PC-3 (cell line): ENCODE measurements at regions not wholly inside any gene's neighbourhood (a gene's known extent, or its start where the extent isn't known, plus 50 kb on each side); places are given as distances from the start of the nearest gene placed in this dataset.

Experiments
- ATAC-seq: fragments of 200-7000 bp; cut with Tn5 transposase; 2 replicates; pipeline ENCODE4 v1.9.1; 2020; ENCODE audit warnings: mild to moderate bottlenecking, moderate library complexity
- BruUV-seq: library from RNA; stranded (reverse); fragments of 400-500 nt; replicated peaks from 2 replicates; lab custom pipeline; 2021; lab: Mats Ljungman, UMichigan
- CTCF ChIA-PET: fragments of 300-600 bp; sonication (Branson Sonifier 250); formaldehyde crosslinking; loops from one replicate; lab custom pipeline; 2022; ENCODE audit warnings: antibody characterized with exemption; lab: Charles Lee
- POLR2A ChIA-PET: fragments of 300-600 bp; sonication (Branson Sonifier 250); formaldehyde crosslinking; loops from one replicate; lab custom pipeline; 2022; ENCODE audit warnings: antibody characterized with exemption; ENCODE audit not compliant: unreplicated experiment; lab: Charles Lee
- DNase-seq: peaks from one replicate; pipeline ENCODE4 v3.0.0-alpha.2; 2015
- H2AFZ ChIP-seq: fragments of 300-600 bp; sonication (generic); 2 replicates; pipeline ENCODE4 v1.6.0; 2016; ENCODE audit warnings: antibody characterized with exemption, low read length
- H3F3A ChIP-seq: fragments of 300-600 bp; sonication (generic); one replicate; pipeline ENCODE4 v1.6.0; 2017; ENCODE audit warnings: antibody characterized with exemption, low read length, control low read depth, mild to moderate bottlenecking; ENCODE audit not compliant: unreplicated experiment
- H3K27ac ChIP-seq: fragments of 300-600 bp; sonication (generic); 2 replicates; pipeline ENCODE4 v1.5.1; 2016; ENCODE audit warnings: mild to moderate bottlenecking, low read length
- H3K27me3 ChIP-seq: fragments of 300-600 bp; sonication (generic); 2 replicates; pipeline ENCODE4 v1.6.1; 2016; ENCODE audit warnings: low read length, mixed read lengths
- H3K36me3 ChIP-seq: fragments of 300-600 bp; sonication (generic); 2 replicates; pipeline ENCODE4 v1.6.1; 2016; ENCODE audit warnings: low read depth, mixed run types, low read length, mixed read lengths
- H3K4me1 ChIP-seq: fragments of 300-600 bp; sonication (generic); 2 replicates; pipeline ENCODE4 v1.5.1; 2016; ENCODE audit warnings: low read length; ENCODE audit not compliant: insufficient read depth
- H3K4me2 ChIP-seq: fragments of 300-600 bp; sonication (generic); 2 replicates; pipeline ENCODE4 v1.6.0; 2016; ENCODE audit warnings: low read length
- H3K4me3 ChIP-seq: fragments of 300-600 bp; sonication (generic); 2 replicates; pipeline ENCODE4 v1.5.1; 2016; ENCODE audit warnings: mild to moderate bottlenecking, low read length, mixed read lengths
- H3K79me2 ChIP-seq: fragments of 300-600 bp; sonication (generic); 2 replicates; pipeline ENCODE4 v1.6.1; 2017; ENCODE audit warnings: low read length, mixed read lengths
- H3K9ac ChIP-seq: fragments of 300-600 bp; sonication (generic); 2 replicates; pipeline ENCODE4 v1.6.0; 2016; ENCODE audit warnings: mild to moderate bottlenecking, low read length
- H3K9me2 ChIP-seq: fragments of 300-600 bp; sonication (generic); replicated peaks from 2 replicates; pipeline ENCODE4 v1.6.1; 2016; ENCODE audit warnings: mixed run types, low read length, mixed read lengths
- H3K9me3 ChIP-seq: fragments of 300-600 bp; sonication (generic); 2 replicates; pipeline ENCODE4 v1.6.1; 2016; ENCODE audit warnings: low read length, mixed read lengths
- H4K20me1 ChIP-seq: fragments of 300-600 bp; sonication (generic); 2 replicates; pipeline ENCODE4 v1.6.1; 2016; ENCODE audit warnings: low read length, mixed read lengths
- EZH2 ChIP-seq: fragments of 300-600 bp; sonication (generic); IDR thresholded peaks from one replicate; pipeline ENCODE4 v1.6.1; 2017; ENCODE audit warnings: antibody characterized with exemption, mild to moderate bottlenecking, low read length; ENCODE audit not compliant: unreplicated experiment
- EZH2phosphoT487 ChIP-seq: fragments of 300-600 bp; sonication (generic); IDR thresholded peaks from 2 replicates; pipeline ENCODE4 v1.6.1; 2018; ENCODE audit warnings: mild to moderate bottlenecking, antibody characterized with exemption, low read length, borderline replicate concordance
- intact Hi-C: fragments of 100-400 bp; cut with micrococcal nuclease; formaldehyde crosslinking; loops from 2 replicates; pipeline ENCODE4 v1.9.0; 2023
- TF ChIP-seq, protein P1 (sequence below): fragments of 300-600 bp; sonication (generic); conservative IDR thresholded peaks from 2 replicates; pipeline ENCODE4 v1.5.1; 2017; ENCODE audit warnings: antibody characterized with exemption, low read depth, mild to moderate bottlenecking, low read length

DNA sequence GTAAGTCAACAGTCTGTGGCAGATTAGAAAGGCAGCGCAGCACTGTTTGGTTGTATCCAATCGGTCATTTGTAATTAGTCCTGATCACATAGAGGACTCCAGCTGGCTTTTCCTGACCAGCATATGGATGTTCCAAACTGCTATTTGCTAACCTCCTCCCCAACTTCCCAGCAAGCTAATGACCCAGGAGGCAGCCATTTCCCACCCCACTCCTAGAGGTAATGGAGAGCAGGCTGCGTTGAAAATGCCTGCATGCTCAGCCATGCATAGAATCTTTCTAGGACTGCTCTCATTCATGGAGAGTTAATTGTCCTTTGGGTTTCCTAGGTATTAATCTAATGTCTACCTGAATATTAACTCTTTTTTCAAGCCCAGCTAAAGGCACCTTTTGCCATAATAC, 850.6 kb upstream of the WWC1 start:
- H3K9me3 ChIP-seq: no peaks in the 10 kb centered on the region
- DNase-seq (no peak), ATAC-seq (no peak)
- no peaks in the 10 kb centered on the region for H3K36me3 ChIP-seq
- ChIA-PET POLR2A (no interaction called here), CTCF (no interaction called here)
- no peaks in the 10 kb centered on the region for H3K9me2 ChIP-seq
- H2AFZ ChIP-seq: no peak overlapping the region
- no peaks in the 10 kb centered on the region for H3K4me1 ChIP-seq
- H3K79me2 ChIP-seq: no peaks in the 10 kb centered on the region
- H3K27ac ChIP-seq: no peak overlapping the region
- intact Hi-C loops: no loop called here
- H3K9ac ChIP-seq: no peak overlapping the region
- TF ChIP-seq EZH2phosphoT487 (no peak), EZH2 (no peak)
- TF ChIP-seq, protein P1, sequence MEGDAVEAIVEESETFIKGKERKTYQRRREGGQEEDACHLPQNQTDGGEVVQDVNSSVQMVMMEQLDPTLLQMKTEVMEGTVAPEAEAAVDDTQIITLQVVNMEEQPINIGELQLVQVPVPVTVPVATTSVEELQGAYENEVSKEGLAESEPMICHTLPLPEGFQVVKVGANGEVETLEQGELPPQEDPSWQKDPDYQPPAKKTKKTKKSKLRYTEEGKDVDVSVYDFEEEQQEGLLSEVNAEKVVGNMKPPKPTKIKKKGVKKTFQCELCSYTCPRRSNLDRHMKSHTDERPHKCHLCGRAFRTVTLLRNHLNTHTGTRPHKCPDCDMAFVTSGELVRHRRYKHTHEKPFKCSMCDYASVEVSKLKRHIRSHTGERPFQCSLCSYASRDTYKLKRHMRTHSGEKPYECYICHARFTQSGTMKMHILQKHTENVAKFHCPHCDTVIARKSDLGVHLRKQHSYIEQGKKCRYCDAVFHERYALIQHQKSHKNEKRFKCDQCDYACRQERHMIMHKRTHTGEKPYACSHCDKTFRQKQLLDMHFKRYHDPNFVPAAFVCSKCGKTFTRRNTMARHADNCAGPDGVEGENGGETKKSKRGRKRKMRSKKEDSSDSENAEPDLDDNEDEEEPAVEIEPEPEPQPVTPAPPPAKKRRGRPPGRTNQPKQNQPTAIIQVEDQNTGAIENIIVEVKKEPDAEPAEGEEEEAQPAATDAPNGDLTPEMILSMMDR: no peak
- no peaks in the 10 kb centered on the region for H3F3A ChIP-seq
- H3K27me3 ChIP-seq: no peaks in the 10 kb centered on the region
- BruUV-seq: no TSS peak
- no peaks in the 10 kb centered on the region for H4K20me1 ChIP-seq
- no peak overlapping the region for H3K4me3 ChIP-seq
- no peak overlapping the region for H3K4me2 ChIP-seq

DNA sequence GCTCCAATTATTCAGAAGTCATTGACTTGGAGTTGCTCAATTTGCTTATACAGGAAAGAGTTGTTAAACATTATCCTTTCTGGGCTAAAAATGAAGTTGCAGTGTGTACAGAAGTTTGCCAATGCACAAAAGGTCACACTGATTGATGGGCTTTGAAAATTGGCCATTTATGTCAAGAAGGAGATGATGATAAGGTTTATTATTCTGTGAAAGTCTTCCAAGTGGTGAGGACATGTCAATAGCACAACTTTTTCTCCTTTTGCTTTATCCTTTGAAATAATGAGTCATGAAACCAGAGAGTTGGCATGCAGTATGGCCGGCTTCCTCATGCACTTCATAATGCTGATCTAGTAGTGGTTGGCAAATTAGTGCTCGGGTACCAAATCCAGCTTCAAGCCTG, 848.5 kb upstream of the WWC1 start:
- H3K79me2 ChIP-seq: no peaks in the 10 kb centered on the region
- H3K36me3 ChIP-seq: no peaks in the 10 kb centered on the region
- ATAC-seq: no peak
- DNase-seq: no peak
- TF ChIP-seq, protein P1: no peak
- TF ChIP-seq EZH2phosphoT487 (no peak), EZH2 (no peak)
- H3F3A ChIP-seq: no peaks in the 10 kb centered on the region
- H4K20me1 ChIP-seq: no peaks in the 10 kb centered on the region
- no peak overlapping the region for H3K4me3 ChIP-seq
- no peak overlapping the region for H2AFZ ChIP-seq
- H3K27ac ChIP-seq: no peak overlapping the region
- H3K9me2 ChIP-seq: no peaks in the 10 kb centered on the region
- no peak overlapping the region for H3K4me2 ChIP-seq
- ChIA-PET POLR2A (no interaction called here), CTCF (no interaction called here)
- no peak overlapping the region for H3K9ac ChIP-seq
- no peaks in the 10 kb centered on the region for H3K4me1 ChIP-seq
- BruUV-seq: no TSS peak
- H3K27me3 ChIP-seq: no peaks in the 10 kb centered on the region
- intact Hi-C loops: no loop called here
- no peaks in the 10 kb centered on the region for H3K9me3 ChIP-seq

DNA sequence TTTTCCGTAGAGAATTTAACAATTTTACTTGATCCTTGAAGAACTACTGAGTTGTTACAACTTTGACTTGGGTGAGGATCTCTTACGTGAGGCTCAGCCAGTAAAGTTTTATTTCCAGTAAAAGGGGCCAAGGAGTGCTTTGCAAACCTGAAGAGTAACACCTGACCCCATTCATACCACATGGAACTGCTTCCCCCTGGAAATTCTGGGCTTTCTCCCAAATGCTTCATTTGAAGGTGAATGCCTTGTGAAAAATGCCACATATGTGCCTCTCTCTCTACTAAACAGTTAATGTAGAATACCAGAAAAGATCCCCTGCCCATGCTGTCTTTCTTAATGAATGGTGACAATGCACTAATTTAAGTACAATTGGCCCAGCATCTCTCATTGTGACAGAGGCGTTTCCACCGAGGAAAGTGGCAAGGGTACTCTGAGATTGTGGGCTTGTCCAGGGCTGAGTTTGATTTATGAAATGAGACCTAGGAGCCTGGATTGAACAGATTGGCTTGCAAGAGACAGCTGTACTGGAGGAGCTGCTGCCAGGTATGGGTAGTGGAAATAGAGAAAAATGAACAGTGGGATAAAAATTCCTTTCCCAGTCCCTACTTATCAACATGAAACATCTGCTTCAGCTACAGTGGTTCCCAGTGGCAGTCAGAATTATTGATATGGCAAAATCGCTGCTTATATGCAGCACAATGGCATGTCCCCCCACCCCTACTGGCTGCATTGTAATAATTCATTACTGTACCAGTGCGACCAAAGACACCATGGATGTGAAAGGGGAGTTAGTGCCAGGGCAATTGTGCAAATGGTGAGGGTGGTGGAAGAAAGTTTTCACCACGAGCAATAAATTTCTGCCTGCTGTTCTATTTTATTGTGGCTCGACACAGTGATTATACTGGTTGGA, 843.7 kb upstream of the WWC1 start:
- Histone ChIP-seq H3K9me2 (no peaks in the 10 kb centered on the region), H3K9ac (no peak overlapping the region), H4K20me1 (no peaks in the 10 kb centered on the region), H2AFZ (no peak overlapping the region), H3K4me2 (no peak overlapping the region), H3K4me3 (no peak overlapping the region), H3K9me3 (no peaks in the 10 kb centered on the region), H3K27me3 (0 out of 2 replicates have a peak, but pooled peaks cover 3% of the 10 kb centered on the region), H3K79me2 (no peaks in the 10 kb centered on the region), H3K36me3 (no peaks in the 10 kb centered on the region), H3K27ac (no peak overlapping the region), H3F3A (no peaks in the 10 kb centered on the region), H3K4me1 (no peaks in the 10 kb centered on the region)
- TF ChIP-seq, protein P1: no peak
- TF ChIP-seq EZH2: no peak
- TF ChIP-seq EZH2phosphoT487: no peak
- no peak for ATAC-seq
- POLR2A ChIA-PET: no interaction called here
- CTCF ChIA-PET: no interaction called here
- BruUV-seq: no TSS peak
- DNase-seq: no peak
- intact Hi-C loops: no loop called here
